ENCODE measurements at regions not wholly inside any gene's neighbourhood (a gene's known extent, or its start where the extent isn't known, plus 50 kb on each side); places are given as distances from the start of the nearest gene placed in this dataset.

DNA sequence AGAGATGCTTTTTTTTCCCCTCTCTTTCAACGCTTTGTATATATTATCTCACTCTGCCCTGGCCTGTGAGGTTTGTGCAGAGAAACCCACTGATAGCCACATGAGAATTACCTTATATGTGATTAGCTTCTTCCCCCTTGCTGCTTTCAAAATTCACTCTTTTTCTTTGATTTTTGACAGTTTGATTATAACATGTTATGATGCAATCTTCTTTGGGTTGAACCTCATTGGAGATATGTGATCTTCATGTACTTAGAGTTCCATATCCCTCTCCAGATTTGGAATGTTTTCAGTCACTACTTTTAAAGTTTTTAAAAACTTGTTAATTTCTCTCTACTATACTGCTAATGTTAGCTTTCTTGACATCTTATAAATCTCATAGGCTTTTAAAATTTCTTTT is 479.5 kb upstream of the AGA start:
- no peak for TF ChIP-seq POLR2AphosphoS5 (IDR thresholded peaks at IDR 0.05)
- no peak for TF ChIP-seq POLR2A (IDR thresholded peaks at IDR 0.05)
